GM18868 (cell line): ENCODE measurements at regions not wholly inside any gene's neighbourhood (a gene's known extent, or its start where the extent isn't known, plus 50 kb on each side); places are given as distances from the start of the nearest gene placed in this dataset.
"Not testable (repeated sequence)": the region's sequence is repeated elsewhere in the genome, so short reads cannot be mapped to it uniquely, and the experiment has no call there.

ENCODE experiments used
- ATAC-seq: cut with Tn5 transposase; IDR thresholded peaks from one replicate; pipeline ENCODE4 v1.9.1; 2021; ENCODE audit warnings: mild to moderate bottlenecking, moderate library complexity; ENCODE audit not compliant: unreplicated experiment

GRCh38 chr5:1982561-1982960, 99.8 kb upstream of the IRX4 start:
- ATAC-seq, result not testable (repeated sequence)

GRCh38 chr5:1975898-1976765, 93.4 kb upstream of the IRX4 start:
- no peak for ATAC-seq

GRCh38 chr5:1975406-1975715, 92.6 kb upstream of the IRX4 start:
- no peak for ATAC-seq

DNA sequence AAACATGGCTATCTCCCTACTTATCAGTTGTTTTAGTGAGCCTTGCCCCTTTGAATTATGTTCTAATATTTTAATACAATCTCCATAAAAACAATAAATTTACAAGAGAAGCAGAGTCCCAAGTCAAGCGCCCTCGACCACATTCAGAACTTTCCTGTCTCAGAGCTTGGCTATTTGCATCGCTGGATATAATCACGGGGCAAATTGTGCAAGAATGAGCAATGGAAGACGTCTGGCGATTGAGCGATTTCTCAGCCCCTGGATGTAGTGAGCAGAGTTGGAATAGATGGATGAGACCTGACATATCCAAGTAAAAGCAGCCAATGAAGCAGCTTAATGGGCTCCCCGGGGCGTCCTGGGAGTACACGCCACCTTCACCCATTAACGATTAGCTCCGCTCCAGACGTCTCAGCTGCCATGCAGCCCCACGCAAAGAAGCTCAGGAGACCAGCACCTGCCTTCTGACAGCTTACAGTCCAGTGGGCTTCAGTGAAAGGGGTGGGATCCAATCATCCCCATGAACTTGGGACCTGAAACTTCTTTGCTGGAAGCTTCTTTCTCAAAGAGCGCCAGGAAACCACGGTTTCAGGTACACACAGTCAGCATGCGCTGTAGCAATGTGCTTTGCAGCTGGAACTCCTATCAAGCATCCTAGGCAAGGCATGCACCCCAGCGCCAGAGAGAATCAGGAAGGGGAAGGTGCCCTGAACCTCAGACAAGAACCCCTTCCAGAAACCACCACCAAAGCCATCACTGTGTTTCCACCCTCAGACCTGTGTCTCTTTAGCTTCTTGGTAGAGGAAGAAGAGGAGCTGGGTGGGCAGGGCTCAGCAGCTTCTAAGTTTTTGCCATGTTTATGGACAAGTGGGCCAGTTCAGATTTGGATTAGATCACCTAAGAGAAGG, 92.0 kb upstream of the IRX4 start:
- ATAC-seq, result no peak

- no peak for ATAC-seq
Measured at GRCh38 chr5:1974081-1974480, 91.4 kb upstream of the IRX4 start.

DNA sequence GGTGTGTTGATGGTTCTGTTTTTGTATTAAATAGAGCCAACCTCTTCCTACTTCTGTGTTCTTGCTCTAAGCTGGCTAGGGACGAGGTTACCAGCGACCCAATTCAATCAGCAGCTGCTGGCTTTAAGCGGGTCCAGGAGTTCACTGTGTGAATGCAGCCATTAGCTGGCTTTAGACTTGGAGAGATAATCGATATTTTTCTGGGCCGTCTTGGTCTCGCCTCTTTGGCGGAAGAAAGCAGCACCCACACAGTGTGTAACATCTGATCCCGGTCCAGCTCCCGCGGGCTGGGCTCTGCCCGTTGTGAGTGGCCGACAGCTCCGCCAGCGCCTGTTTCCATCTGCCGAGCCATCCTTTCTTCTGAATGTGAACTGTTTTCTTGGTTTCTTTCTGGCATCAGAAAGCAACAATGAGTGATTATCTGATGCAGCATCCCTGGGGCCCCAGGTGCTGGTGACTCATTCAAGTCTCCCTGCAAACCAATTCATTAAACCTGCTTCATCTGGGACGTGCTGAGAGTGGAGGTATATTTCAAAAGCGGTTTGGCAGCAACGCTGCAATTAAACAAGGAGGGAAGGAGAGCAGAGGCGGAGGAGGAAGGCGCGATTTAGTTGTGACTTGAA, 90.8 kb upstream of the IRX4 start:
- no peak for ATAC-seq

DNA sequence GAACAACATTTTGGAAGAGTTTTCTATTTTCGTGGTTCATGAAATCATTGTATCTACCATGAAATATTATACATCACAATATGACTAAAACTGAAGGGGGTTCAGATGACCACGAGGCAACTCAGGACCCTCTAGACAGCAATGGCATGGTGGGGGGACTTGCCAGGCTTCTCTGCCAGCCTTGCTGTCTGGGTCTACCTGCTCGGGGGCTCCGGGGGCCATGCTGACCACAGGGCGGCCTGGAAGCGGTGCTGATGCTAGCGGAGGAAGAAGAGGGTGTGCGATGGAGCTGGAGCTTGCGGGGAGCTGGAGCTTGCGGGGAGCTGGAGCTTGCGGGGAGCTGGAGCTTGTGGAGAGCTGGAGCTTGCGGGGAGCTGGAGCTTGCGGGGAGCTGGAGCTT, 89.2 kb upstream of the IRX4 start:
- ATAC-seq, result no peak

DNA sequence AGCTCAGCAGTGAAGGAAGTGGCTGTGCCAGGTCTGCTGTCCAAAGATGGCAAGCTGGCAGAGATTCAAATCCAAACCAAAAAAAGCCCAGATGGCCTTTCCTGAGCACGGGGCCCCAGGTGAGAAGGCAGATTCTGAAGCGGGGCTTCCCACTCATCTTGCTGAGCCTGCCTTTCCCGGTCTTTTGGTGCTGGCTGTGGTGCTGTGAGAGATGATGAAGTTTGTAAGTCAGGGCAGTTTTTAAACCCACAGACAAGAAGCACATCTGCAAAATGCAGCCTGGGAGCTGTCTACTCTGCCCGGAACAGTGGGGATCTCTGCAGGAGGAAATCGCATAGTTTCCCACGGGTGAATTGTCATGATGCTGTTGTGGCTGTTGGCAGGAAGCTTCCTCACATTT, 85.0 kb upstream of the IRX4 start:
- no peak for ATAC-seq

GRCh38 chr5:1966461-1966860, 83.7 kb upstream of the IRX4 start:
- ATAC-seq, result no peak

- ATAC-seq, result no peak
Measured at GRCh38 chr5:1965925-1966324, 83.2 kb upstream of the IRX4 start.

GRCh38 chr5:1963941-1964451, 81.3 kb upstream of the IRX4 start:
- no peak for ATAC-seq

DNA sequence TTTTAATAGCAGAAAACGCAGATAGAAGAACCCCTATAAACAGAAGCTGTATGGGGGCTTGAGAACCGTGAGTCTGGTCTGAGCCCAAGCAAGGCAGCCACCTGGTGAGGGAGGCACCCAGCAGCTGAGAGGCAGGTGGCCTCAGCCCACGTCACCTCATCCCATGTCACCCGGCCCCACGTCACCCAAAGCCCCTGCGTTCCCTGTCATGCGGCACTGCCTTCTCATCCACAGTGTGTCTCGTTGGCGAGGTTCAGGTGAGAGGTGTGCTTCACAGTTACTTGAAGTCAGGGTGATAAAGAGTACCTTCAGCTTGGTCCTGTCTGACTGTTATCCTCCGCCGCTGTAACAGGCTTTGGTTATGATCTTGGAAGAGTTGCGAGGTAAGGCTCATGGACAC, 80.6 kb upstream of the IRX4 start:
- ATAC-seq, result no peak

DNA sequence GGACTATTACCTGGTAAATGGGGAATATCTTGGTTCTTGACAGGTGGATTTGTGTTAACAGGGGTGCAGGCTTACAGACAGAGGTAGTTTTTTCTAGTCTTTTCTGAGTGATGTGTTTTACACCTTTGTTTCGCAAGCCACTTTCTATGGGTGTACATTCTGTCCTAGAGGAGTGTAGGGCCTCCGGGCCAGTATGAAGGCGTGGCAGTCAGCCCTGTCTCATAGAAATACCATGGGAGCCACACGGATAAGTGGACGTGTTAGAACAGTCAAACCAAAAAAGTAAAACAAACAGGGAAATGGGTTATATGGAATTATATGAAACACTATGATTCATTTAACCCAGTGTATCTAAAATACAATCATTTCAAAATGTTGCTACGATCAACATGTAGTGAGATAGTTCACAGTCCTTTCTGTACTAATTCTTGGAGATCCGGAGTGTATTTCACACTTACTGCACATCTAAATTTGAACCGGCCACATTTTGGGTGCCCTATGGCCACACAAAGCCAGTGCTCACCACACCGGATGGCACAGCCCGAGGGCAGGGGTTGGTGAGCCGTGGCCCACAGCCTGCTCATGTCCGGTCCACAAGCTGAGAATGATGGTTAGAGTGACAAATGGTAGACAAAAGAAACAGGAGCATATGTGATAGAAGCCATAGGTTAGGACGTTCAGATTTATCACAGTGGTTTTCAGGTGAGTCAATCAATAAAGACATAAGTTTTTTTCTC, 80.1 kb upstream of the IRX4 start:
- ATAC-seq, result no peak

DNA sequence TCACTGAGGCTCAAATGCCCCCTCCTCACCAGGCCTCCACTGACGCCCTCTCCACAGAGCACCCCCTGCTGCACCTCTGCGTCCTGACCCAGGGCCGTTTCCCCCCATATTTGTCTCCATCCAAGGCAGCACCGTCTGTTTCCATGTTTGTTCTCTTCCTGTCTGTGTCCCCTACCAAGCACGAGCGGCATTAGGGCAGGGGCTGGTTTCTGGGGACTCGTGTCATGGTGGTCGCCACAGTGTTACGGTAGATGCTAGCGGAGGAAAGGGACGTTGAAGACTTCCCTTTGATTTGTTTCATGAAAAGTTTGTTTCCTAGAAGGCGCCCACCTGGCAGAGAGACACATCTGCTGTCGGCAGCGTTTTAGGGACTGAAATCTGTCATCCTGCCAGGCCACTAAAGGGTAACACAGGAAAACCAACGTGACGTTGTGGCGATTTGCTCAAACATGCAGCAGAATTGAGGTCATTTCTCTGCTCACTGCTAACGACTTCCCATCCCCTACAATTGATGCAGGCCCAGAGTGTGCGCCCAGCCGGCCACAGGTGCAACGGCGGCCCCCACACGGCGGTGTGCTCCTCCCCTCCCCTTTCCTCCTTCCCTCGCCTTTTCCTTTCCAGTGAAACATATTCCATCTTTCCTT, 79.3 kb upstream of the IRX4 start:
- no peak for ATAC-seq

DNA sequence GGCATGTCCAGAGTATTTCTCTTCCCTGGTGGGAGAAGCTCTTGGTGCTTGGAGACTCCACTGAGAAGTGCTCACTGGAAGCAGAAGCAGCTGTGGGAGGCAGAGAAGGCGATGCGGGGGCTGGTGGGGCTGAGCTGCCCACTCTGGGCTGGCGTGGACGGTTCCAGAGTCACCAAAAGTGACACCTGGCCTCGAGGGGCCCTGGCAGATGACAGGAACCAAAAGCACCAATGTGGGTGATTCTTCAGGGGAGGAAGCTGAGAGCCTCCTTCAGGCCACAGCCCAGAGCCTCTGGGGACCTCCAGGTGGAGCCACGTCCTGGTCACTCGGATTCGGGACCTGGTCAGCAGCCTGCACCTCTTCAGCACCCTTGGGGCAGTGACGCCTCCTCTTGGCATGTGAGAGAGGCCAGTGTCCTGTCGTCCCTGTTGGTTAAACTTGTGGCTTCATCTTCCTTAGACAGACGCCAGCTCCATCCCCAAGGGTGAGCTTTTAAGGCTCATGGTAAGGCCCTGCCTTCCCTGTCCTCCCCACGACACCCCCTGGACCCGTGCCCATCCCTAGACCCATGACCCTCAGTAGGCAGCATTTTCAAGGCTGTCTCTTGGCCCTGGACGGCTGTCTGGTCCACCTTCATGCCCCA, 78.7 kb upstream of the IRX4 start:
- no peak for ATAC-seq

GRCh38 chr5:1960595-1961303, 78.0 kb upstream of the IRX4 start:
- ATAC-seq, result no peak

- ATAC-seq, result no peak
Measured at GRCh38 chr5:1959725-1960581, 77.2 kb upstream of the IRX4 start.

DNA sequence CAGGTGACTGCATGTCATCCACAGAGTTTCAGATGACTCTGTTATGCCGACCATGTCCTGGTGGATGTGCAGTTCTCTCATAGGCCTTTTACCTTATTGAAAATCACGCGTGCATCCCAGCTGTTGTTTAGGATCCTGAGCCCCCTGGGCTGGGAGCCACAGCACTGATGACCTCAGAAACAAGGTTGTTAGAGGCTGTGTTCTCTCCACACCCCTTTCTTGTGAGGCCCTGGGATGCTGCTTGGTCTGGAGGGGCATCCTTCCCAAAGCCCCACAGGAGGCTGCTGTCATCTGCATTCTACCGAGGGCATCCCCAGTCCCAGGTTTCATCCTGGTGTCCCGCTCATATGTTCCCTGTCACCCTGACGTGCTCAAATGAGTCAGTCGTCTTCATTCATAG, 76.5 kb upstream of the IRX4 start:
- no peak for ATAC-seq
